Lung (tissue), 11 donors: ENCODE measurements at regions not wholly inside any gene's neighbourhood (a gene's known extent, or its start where the extent isn't known, plus 50 kb on each side); places are given as distances from the start of the nearest gene placed in this dataset.

Source experiments
- ATAC-seq: fragments of 200-7000 bp; cut with Tn5 transposase; one replicate; pipeline ENCODE4 v1.9.1; 2020; ENCODE audit warnings: moderate number of reproducible peaks; ENCODE audit not compliant: insufficient read depth, low FRiP score
- DNase-seq, 3 donors: peaks; one replicate each; pipeline ENCODE4 v3.0.0-alpha.2; 2013 to 2017
- H3K27ac ChIP-seq, 2 donors: one replicate each; pipeline ENCODE4 v1.5.1; 2013; ENCODE audit warnings: mild to moderate bottlenecking in 2 of 2, moderate library complexity in 2 of 2, control low read depth in 1 of 2, inconsistent platforms in 1 of 2, low read depth in 1 of 2, low read length in 1 of 2
- H3K27me3 ChIP-seq, 3 donors: one replicate each; pipeline ENCODE4 v1.5.1; 2013; ENCODE audit warnings: low read length in 2 of 3; ENCODE audit not compliant: control insufficient read depth in 3 of 3, insufficient read depth in 3 of 3
- H3K36me3 ChIP-seq, 4 donors: one replicate each; pipeline ENCODE4 v1.5.1; 2013; ENCODE audit warnings: low read length in 4 of 4, mild to moderate bottlenecking in 1 of 4, moderate library complexity in 1 of 4; ENCODE audit not compliant: control insufficient read depth in 4 of 4, insufficient read depth in 4 of 4
- H3K4me1 ChIP-seq, 5 donors: one replicate each; pipeline ENCODE4 v1.5.1; 2013; ENCODE audit warnings: low read length in 5 of 5, mild to moderate bottlenecking in 2 of 5, moderate library complexity in 1 of 5; ENCODE audit not compliant: control insufficient read depth in 5 of 5, insufficient read depth in 5 of 5
- H3K4me3 ChIP-seq: one replicate; pipeline ENCODE4 v1.5.1; 2013; ENCODE audit warnings: mild to moderate bottlenecking, control low read depth, moderate library complexity
- H3K9ac ChIP-seq, 2 donors: one replicate each; pipeline ENCODE4 v1.5.1; 2013; ENCODE audit warnings: low read length in 2 of 2, control low read depth in 1 of 2; ENCODE audit not compliant: insufficient read depth in 1 of 2
- H3K9me3 ChIP-seq, 4 donors: one replicate each; pipeline ENCODE4 v1.5.1; 2013; ENCODE audit warnings: low read length in 3 of 4, mild to moderate bottlenecking in 1 of 4, moderate library complexity in 1 of 4; ENCODE audit not compliant: control insufficient read depth in 4 of 4, insufficient read depth in 3 of 4
- CTCF ChIP-seq: IDR thresholded peaks from 2 replicates; pipeline ENCODE4 v1.5.1; 2012; ENCODE audit warnings: mild to moderate bottlenecking; ENCODE audit errors: control extremely low read depth, extremely low read depth
- WGBS, 2 donors: extraction: QIAGEN DNeasy Blood & Tissue Kit; methylation state at CpG; one replicate each; pipeline ENCODE4 v1.1.7; 2013; 5-methylcytosine and 5-hydroxymethylcytosine counted together
- donor health status: control.
- donor health status: control.
- donor health status: Bipolar disorder and iron deficiency.
- donor health status: healthy.
- donor health status: DM: yes; HTN: yes; CAD: no.

GRCh38 chrX:124860736-124861135 lies 458.9 kb upstream of the TEX13C start:
- Histone ChIP-seq H3K27me3 (no peaks in the 10 kb centered on the region), H3K4me1 (no peaks in the 10 kb centered on the region), H3K9me3 (peaks cover 0 to 2% (median 0%) of the 10 kb centered on the region in 4 donors), H3K9ac (no peak overlapping the region), H3K4me3 (no peak overlapping the region), H3K36me3 (no peaks in the 10 kb centered on the region), H3K27ac (no peak overlapping the region)
- TF ChIP-seq CTCF = no peak
- peak in 1 of 3 donors; percentile 7 for DNase-seq
- no peak for ATAC-seq
- WGBS, 2 donors = 17 to 46% methylated on average over 5 of the region's 5 CpGs

- H3K9me3 ChIP-seq = peaks cover 0 to 2% (median 0%) of the 10 kb centered on the region in 4 donors
- whole genome bisulfite sequencing, 2 donors = 71 to 99% methylated on average over 4 of the region's 4 CpGs
- H3K4me3 ChIP-seq = no peak overlapping the region
- no peak for TF ChIP-seq CTCF
- no peaks in the 10 kb centered on the region for H3K36me3 ChIP-seq
- no peaks in the 10 kb centered on the region for H3K27me3 ChIP-seq
- DNase-seq (no peak), ATAC-seq (no peak)
- no peak overlapping the region for H3K9ac ChIP-seq
- H3K27ac ChIP-seq = no peak overlapping the region
- no peaks in the 10 kb centered on the region for H3K4me1 ChIP-seq
Observed at GRCh38 chrX:124862301-124862700, 457.4 kb upstream of the TEX13C start.

GRCh38 chrX:124863303-124863702 lies 456.4 kb upstream of the TEX13C start:
- ATAC-seq = no peak
- Histone ChIP-seq H3K9ac (no peak overlapping the region), H3K27ac (no peak overlapping the region), H3K4me3 (no peak overlapping the region), H3K9me3 (peaks cover 0 to 2% (median 0%) of the 10 kb centered on the region in 4 donors), H3K36me3 (no peaks in the 10 kb centered on the region), H3K4me1 (no peaks in the 10 kb centered on the region), H3K27me3 (no peaks in the 10 kb centered on the region)
- no peak for DNase-seq
- 55 to 81% methylated on average over 4 to 5 of the region's 5 CpGs for WGBS, 2 donors
- no peak for TF ChIP-seq CTCF

GRCh38 chrX:124887572-124887971 lies 432.1 kb upstream of the TEX13C start:
- DNase-seq (no peak), ATAC-seq (no peak)
- Histone ChIP-seq H3K27me3 (no peaks in the 10 kb centered on the region), H3K27ac (no peak overlapping the region), H3K36me3 (no peaks in the 10 kb centered on the region), H3K9me3 (peaks cover 0 to 2% (median 0%) of the 10 kb centered on the region in 4 donors), H3K4me1 (no peaks in the 10 kb centered on the region), H3K4me3 (no peak overlapping the region), H3K9ac (no peak overlapping the region)
- TF ChIP-seq CTCF = no peak
- 28 to 68% methylated on average over 1 of the region's 1 CpG for WGBS, 2 donors
